Kidney epithelial cell (primary cell): ENCODE measurements at regions not wholly inside any gene's neighbourhood (a gene's known extent, or its start where the extent isn't known, plus 50 kb on each side); places are given as distances from the start of the nearest gene placed in this dataset.

Experiments used
- DNase-seq: peaks from one replicate; pipeline ENCODE4 v3.0.0-alpha.2; 2010; ENCODE audit warnings: low read depth
- H3K27me3 ChIP-seq: 2 replicates; pipeline ENCODE4 v1.6.0; 2011; ENCODE audit warnings: low read length; ENCODE audit not compliant: control insufficient read depth, insufficient read depth
- H3K36me3 ChIP-seq: 2 replicates; pipeline ENCODE4 v1.5.1; 2011; ENCODE audit warnings: low read length; ENCODE audit not compliant: control insufficient read depth, insufficient read depth
- H3K4me3 ChIP-seq: 2 replicates; pipeline ENCODE4 v1.5.1; 2011; ENCODE audit warnings: low read depth, mild to moderate bottlenecking, control low read depth, low read length
- TF ChIP-seq, protein P1 (sequence below): IDR thresholded peaks from 2 replicates; pipeline ENCODE4 v1.5.1; 2011; ENCODE audit warnings: mild to moderate bottlenecking, moderate library complexity, low read length, control low read depth, inconsistent platforms; ENCODE audit not compliant: insufficient read depth, poor library complexity, severe bottlenecking

DNA sequence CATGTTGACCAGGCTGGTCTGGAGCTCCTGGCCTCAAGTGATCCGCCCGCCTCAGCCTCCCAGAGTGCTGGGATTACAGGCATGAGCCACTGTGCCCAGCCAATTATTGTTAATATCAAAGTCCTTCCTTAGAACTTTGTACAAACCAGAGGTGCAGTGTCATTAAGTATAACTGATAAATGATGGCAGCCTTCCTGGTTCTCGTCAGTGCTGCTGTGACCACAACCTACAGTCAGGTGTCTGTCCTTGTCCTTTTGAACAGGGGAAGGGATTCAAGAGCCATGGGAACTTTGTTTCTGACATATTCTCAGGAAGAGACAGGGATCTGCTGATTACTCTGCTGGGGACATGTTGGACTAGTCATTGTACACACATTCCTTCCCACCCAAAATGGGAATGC lies 103.2 kb upstream of the TIAM2 start:
- TF ChIP-seq, protein P1, sequence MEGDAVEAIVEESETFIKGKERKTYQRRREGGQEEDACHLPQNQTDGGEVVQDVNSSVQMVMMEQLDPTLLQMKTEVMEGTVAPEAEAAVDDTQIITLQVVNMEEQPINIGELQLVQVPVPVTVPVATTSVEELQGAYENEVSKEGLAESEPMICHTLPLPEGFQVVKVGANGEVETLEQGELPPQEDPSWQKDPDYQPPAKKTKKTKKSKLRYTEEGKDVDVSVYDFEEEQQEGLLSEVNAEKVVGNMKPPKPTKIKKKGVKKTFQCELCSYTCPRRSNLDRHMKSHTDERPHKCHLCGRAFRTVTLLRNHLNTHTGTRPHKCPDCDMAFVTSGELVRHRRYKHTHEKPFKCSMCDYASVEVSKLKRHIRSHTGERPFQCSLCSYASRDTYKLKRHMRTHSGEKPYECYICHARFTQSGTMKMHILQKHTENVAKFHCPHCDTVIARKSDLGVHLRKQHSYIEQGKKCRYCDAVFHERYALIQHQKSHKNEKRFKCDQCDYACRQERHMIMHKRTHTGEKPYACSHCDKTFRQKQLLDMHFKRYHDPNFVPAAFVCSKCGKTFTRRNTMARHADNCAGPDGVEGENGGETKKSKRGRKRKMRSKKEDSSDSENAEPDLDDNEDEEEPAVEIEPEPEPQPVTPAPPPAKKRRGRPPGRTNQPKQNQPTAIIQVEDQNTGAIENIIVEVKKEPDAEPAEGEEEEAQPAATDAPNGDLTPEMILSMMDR, result no peak
- Histone ChIP-seq H3K27me3 (no peaks in the 10 kb centered on the region), H3K4me3 (no peak overlapping the region), H3K36me3 (no peaks in the 10 kb centered on the region)
- no peak for DNase-seq

DNA sequence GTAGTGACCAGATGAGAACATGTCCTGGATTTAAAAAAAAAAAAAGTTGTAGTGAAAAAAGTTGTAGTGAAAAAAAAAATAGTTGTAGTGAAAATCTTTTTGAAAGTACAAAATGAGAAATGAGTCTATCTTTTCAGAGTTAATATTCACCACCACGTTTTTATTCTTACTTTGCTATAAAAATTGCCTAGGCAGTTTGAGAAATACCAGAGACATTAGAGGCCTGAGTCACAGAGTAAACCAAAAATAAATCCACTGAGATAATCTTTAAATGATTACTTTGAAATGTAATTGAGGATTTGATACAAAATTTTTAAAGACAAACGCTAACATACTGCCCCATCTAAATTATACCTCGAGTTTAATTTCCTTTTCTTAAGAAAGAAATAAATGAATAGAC lies 101.2 kb upstream of the TIAM2 start:
- TF ChIP-seq, protein P1, result no peak
- Histone ChIP-seq H3K4me3 (no peak overlapping the region), H3K36me3 (no peaks in the 10 kb centered on the region), H3K27me3 (no peaks in the 10 kb centered on the region)
- DNase-seq, result no peak

DNA sequence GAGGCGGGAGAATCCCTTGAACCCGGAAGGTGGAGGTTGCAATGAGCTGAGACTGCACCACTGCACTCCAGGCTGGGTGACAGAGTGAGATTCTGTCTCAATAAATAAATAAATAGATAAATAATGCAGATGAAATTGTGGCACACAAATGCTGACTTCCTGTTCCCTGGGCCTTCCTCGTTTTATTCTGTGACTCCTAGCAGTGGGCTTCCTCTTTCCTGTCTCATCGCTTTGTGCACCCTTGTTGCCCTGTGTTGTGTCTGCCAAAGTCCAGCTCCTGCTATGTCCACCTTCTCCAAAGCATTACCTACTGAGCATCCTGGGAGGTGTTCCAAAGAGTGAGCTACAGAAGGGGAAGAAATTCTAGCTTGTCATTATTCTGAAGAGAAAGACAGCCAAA lies 100.2 kb upstream of the TIAM2 start:
- H3K4me3 ChIP-seq, result no peak overlapping the region
- H3K27me3 ChIP-seq, result no peaks in the 10 kb centered on the region
- no peaks in the 10 kb centered on the region for H3K36me3 ChIP-seq
- TF ChIP-seq, protein P1, result no peak
- no peak for DNase-seq

DNA sequence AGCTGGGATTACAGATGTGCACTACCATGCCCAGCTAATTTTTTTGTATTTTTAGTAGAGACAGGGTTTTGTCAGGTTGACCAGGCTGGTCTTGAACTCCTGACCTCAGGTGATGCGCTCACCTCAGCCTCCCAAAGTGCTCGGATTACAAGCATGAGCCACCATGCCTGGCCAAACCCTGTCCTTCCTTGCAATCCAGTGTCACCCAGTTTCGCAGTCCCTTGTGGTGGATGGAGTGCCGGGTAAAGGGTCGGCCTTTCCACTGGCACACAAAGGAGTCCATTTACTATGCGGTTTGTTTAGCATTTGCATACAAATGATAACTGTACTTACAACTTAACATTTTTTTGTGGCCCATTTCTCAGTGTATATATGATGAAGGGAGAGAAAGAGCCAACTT lies 99.3 kb upstream of the TIAM2 start:
- Histone ChIP-seq H3K36me3 (no peaks in the 10 kb centered on the region), H3K27me3 (no peaks in the 10 kb centered on the region), H3K4me3 (no peak overlapping the region)
- TF ChIP-seq, protein P1, result no peak
- DNase-seq, result no peak

DNA sequence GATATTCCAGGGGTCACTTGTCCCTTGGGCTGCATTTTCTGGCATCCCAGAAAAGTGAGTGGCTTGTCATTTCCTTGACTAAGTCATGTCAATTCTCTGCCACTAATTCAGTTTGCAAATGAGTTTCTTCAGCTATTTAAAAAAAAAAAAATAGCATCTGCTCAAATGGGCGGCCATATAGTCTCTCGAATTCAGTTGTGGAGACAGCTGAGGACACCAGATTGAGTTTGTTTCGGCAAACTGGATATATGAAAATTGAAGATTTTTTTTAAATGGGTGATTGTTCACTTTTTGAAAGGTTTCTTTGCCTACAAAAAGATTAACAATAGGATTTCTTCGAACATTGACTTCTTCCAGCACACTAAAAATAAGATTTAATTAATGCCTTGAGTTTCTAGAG lies 96.3 kb upstream of the TIAM2 start:
- TF ChIP-seq, protein P1, result no peak
- DNase-seq, result no peak

DNA sequence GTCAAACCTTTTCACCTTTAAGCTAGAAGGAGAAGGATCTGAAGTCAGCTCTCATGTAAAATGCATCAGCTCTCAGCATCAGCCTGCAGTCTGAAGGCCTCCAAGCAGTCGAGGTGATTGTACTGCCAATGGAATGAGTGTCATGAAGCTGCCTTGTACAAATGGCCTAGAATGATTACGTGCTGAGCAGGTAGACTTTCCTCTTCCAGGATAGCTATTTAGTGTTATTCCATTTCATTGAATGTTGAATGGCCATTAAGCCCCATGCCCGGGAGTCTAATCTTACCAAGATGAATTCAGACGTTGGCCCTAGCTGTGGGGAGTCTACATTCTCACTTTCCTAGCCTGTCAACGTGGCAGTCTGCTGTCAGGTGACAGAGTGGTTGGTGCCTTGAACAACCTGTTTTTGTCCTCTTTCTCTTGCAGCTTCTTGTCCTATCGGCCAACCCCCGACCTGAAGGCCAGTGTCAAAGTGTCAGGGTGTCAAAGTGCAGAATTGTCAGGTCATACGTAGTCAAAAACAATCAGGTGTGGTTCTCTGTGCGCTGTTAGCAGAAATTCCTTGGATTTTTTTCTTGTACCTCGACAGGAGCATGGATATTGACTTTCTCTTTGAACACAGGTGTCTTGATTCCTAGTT lies 95.2 kb upstream of the TIAM2 start:
- Histone ChIP-seq H3K4me3 (no peak overlapping the region), H3K27me3 (no peaks in the 10 kb centered on the region), H3K36me3 (no peaks in the 10 kb centered on the region)
- TF ChIP-seq, protein P1, result no peak
- no peak for DNase-seq

More for the DNA sequence above, 96.3 kb upstream of the TIAM2 start:
- H3K27me3 ChIP-seq, result no peaks in the 10 kb centered on the region
- H3K36me3 ChIP-seq, result no peaks in the 10 kb centered on the region
- no peak overlapping the region for H3K4me3 ChIP-seq
